Neuronal stem cell (in vitro differentiated cells): ENCODE measurements at regions not wholly inside any gene's neighbourhood (a gene's known extent, or its start where the extent isn't known, plus 50 kb on each side); places are given as distances from the start of the nearest gene placed in this dataset.

Experiments
- DNase-seq: peaks from one replicate; pipeline ENCODE4 v3.0.0-alpha.2; 2013; ENCODE audit warnings: low spot score
- H2AFZ ChIP-seq: one replicate; pipeline ENCODE4 v1.6.1; 2013; ENCODE audit warnings: mild to moderate bottlenecking, low read length, inconsistent platforms
- H2AK5ac ChIP-seq: 2 replicates; pipeline ENCODE4 v1.6.1; 2013; ENCODE audit warnings: low read depth, mild to moderate bottlenecking, inconsistent platforms, low read length, moderate library complexity, mixed read lengths
- H2BK120ac ChIP-seq: 2 replicates; pipeline ENCODE4 v1.6.1; 2013; ENCODE audit warnings: low read depth, mild to moderate bottlenecking, inconsistent platforms, low read length, moderate library complexity, mixed read lengths
- H2BK12ac ChIP-seq: one replicate; pipeline ENCODE4 v1.6.1; 2013; ENCODE audit warnings: low read length, inconsistent platforms
- H2BK15ac ChIP-seq: 2 replicates; pipeline ENCODE4 v1.6.1; 2013; ENCODE audit warnings: mild to moderate bottlenecking, low read length, inconsistent platforms, mixed read lengths
- H2BK5ac ChIP-seq: one replicate; pipeline ENCODE4 v1.6.1; 2013; ENCODE audit warnings: inconsistent platforms, mild to moderate bottlenecking, low read length, moderate library complexity
- H3K14ac ChIP-seq: one replicate; pipeline ENCODE4 v1.6.1; 2013; ENCODE audit warnings: low read length, inconsistent platforms
- H3K18ac ChIP-seq: 2 replicates; pipeline ENCODE4 v1.6.1; 2013; ENCODE audit warnings: low read length, inconsistent platforms
- H3K23ac ChIP-seq: 2 replicates; pipeline ENCODE4 v1.6.1; 2013; ENCODE audit warnings: low read depth, mild to moderate bottlenecking, mixed read lengths, low read length, inconsistent platforms; ENCODE audit not compliant: poor library complexity
- H3K27ac ChIP-seq: replicated peaks from 3 replicates; pipeline ENCODE4 v1.5.1; 2013; ENCODE audit warnings: low read length, inconsistent platforms
- H3K27me3 ChIP-seq, 3 experiments: 2 replicates each; pipeline ENCODE4 v1.6.1; 2013; ENCODE audit warnings: low read length in 3 of 3, mild to moderate bottlenecking in 2 of 3, inconsistent platforms in 1 of 3, low read depth in 1 of 3, mixed read lengths in 1 of 3, moderate library complexity in 1 of 3; ENCODE audit not compliant: control insufficient read depth in 3 of 3, insufficient read depth in 3 of 3
- H3K36me3 ChIP-seq, 2 donors: replicated peaks in 1 of 2; 2 replicates each; pipeline ENCODE4 v1.6.1; 2013; ENCODE audit warnings: low read length in 2 of 2; ENCODE audit not compliant: control insufficient read depth in 2 of 2, insufficient read depth in 2 of 2
- H3K4ac ChIP-seq: 2 replicates; pipeline ENCODE4 v1.6.1; 2013; ENCODE audit warnings: inconsistent platforms, mild to moderate bottlenecking, low read length, moderate library complexity
- H3K4me1 ChIP-seq, 2 donors: 1 replicate in 1 of 2; 2 replicates in 1 of 2; pipeline ENCODE4 v1.6.1; 2013; ENCODE audit warnings: low read length in 2 of 2, low read depth in 1 of 2; ENCODE audit not compliant: control insufficient read depth in 2 of 2, insufficient read depth in 1 of 2
- H3K4me2 ChIP-seq: one replicate; pipeline ENCODE4 v1.6.1; 2013; ENCODE audit warnings: mild to moderate bottlenecking, low read length, inconsistent platforms; ENCODE audit not compliant: insufficient read depth, poor library complexity, severe bottlenecking
- H3K4me3 ChIP-seq, 2 donors: 2 replicates each; pipeline ENCODE4 v1.5.1; 2013; ENCODE audit warnings: low read length in 2 of 2, mild to moderate bottlenecking in 2 of 2, inconsistent platforms in 1 of 2, moderate library complexity in 1 of 2
- H3K79me1 ChIP-seq: one replicate; pipeline ENCODE4 v1.6.1; 2013; ENCODE audit warnings: low read depth, mild to moderate bottlenecking, inconsistent platforms, low read length, moderate library complexity
- H3K9ac ChIP-seq: one replicate; pipeline ENCODE4 v1.6.1; 2013; ENCODE audit warnings: mild to moderate bottlenecking, low read depth, low read length, inconsistent platforms; ENCODE audit not compliant: poor library complexity
- H3K9me3 ChIP-seq, 2 donors: replicated peaks in 1 of 2; 2 replicates each; pipeline versions ENCODE3 to v1.6.1; 2013; ENCODE audit warnings: low read length in 2 of 2, mild to moderate bottlenecking in 2 of 2, inconsistent platforms in 1 of 2, low read depth in 1 of 2, mixed read lengths in 1 of 2, moderate library complexity in 1 of 2; ENCODE audit not compliant: control insufficient read depth in 2 of 2, insufficient read depth in 1 of 2
- H4K8ac ChIP-seq: one replicate; pipeline ENCODE4 v1.6.1; 2013; ENCODE audit warnings: low read depth, mild to moderate bottlenecking, inconsistent platforms, low read length, moderate library complexity
- H4K91ac ChIP-seq: one replicate; pipeline ENCODE4 v1.6.1; 2013; ENCODE audit warnings: low read length, low read depth, mild to moderate bottlenecking, inconsistent platforms; ENCODE audit not compliant: poor library complexity
- WGBS, 2 donors: extraction: QIAGEN DNeasy Blood & Tissue Kit; methylation state at CpG; one replicate each; pipeline ENCODE4 v1.1.7; 2013; ENCODE audit warnings: missing lambda C conversion rate in 2 of 2, mixed read lengths in 1 of 2; ENCODE audit not compliant: insufficient read length in 2 of 2, insufficient replicate concordance in 1 of 2; ENCODE audit errors: extremely low coverage in 2 of 2; 5-methylcytosine and 5-hydroxymethylcytosine counted together

DNA sequence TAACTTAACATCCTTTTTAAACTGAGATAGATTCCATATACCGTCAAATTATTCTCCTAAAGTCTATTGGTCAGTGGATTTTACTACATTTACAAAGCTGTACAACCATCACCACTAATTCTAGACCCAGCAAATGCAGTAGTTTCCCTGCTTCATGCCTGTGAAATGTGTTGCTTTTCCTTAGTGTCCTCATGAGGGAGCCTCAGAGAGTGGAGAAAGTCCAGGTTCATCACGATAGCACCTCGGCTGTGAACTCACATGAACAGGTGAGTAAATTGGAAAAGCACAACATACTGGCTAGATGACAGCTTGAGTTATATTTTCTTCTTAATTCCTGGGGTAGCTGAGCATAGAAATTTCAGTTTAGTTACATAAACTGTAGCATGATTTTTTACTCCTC is 653.7 kb downstream of the MTRR start:
- no peak for DNase-seq

GRCh38 chr5:8523501-8523900 is 654.6 kb downstream of the MTRR start:
- Histone ChIP-seq H2BK15ac (no peak overlapping the region), H3K9me3 (no peaks in the 10 kb centered on the region), H2BK12ac (no peak overlapping the region), H3K14ac (no peak overlapping the region), H3K4me1 (peaks cover 0 to 2% of the 10 kb centered on the region in 2 donors), H2AFZ (no peak overlapping the region), H3K4ac (no peak overlapping the region), H3K27me3 (no peaks in the 10 kb centered on the region), H3K9ac (no peak overlapping the region), H3K4me3 (no peak overlapping the region), H3K36me3 (no peaks in the 10 kb centered on the region), H2BK120ac (no peak overlapping the region), H3K4me2 (no peak overlapping the region), H2AK5ac (no peak overlapping the region), H4K8ac (no peak overlapping the region), H2BK5ac (no peak overlapping the region), H3K18ac (no peak overlapping the region), H3K23ac (no peak overlapping the region), H3K27ac (no peak overlapping the region), H4K91ac (no peak overlapping the region), H3K79me1 (no peaks in the 10 kb centered on the region)
- no peak for DNase-seq
- no CpG with 5 or more reads among the region's 3 CpGs for WGBS, 2 donors

More for the DNA sequence above, 653.7 kb downstream of the MTRR start:
- Histone ChIP-seq H2BK120ac (no peak overlapping the region), H3K9me3 (no peaks in the 10 kb centered on the region), H3K79me1 (no peaks in the 10 kb centered on the region), H2BK12ac (no peak overlapping the region), H3K4me3 (no peak overlapping the region), H3K27ac (no peak overlapping the region), H3K14ac (no peak overlapping the region), H3K4me2 (no peak overlapping the region), H3K4ac (no peak overlapping the region), H2AK5ac (no peak overlapping the region), H2BK5ac (no peak overlapping the region), H4K8ac (no peak overlapping the region), H2BK15ac (no peak overlapping the region), H3K4me1 (peaks cover 0 to 2% of the 10 kb centered on the region in 2 donors), H3K9ac (no peak overlapping the region), H3K23ac (no peak overlapping the region), H4K91ac (no peak overlapping the region), H3K36me3 (no peaks in the 10 kb centered on the region), H3K27me3 (no peaks in the 10 kb centered on the region), H3K18ac (no peak overlapping the region), H2AFZ (no peak overlapping the region)
- no CpG with 5 or more reads among the region's 3 CpGs for WGBS, 2 donors

- Histone ChIP-seq H3K36me3 (no peaks in the 10 kb centered on the region), H2BK15ac (no peak overlapping the region), H4K91ac (no peak overlapping the region), H3K79me1 (no peaks in the 10 kb centered on the region), H3K14ac (no peak overlapping the region), H3K18ac (no peak overlapping the region), H2BK12ac (no peak overlapping the region), H2BK5ac (no peak overlapping the region), H2BK120ac (no peak overlapping the region), H3K27me3 (no peaks in the 10 kb centered on the region), H2AFZ (no peak overlapping the region), H2AK5ac (no peak overlapping the region), H3K9ac (no peak overlapping the region), H4K8ac (no peak overlapping the region), H3K9me3 (no peaks in the 10 kb centered on the region), H3K4me3 (no peak overlapping the region), H3K4me1 (peaks cover 0 to 2% of the 10 kb centered on the region in 2 donors), H3K23ac (no peak overlapping the region), H3K4ac (no peak overlapping the region), H3K27ac (no peak overlapping the region), H3K4me2 (no peak overlapping the region)
- no peak for DNase-seq
- WGBS, 2 donors, result no CpG with 5 or more reads among the region's 2 CpGs
Observed at GRCh38 chr5:8525819-8526218, 656.9 kb downstream of the MTRR start.

DNA sequence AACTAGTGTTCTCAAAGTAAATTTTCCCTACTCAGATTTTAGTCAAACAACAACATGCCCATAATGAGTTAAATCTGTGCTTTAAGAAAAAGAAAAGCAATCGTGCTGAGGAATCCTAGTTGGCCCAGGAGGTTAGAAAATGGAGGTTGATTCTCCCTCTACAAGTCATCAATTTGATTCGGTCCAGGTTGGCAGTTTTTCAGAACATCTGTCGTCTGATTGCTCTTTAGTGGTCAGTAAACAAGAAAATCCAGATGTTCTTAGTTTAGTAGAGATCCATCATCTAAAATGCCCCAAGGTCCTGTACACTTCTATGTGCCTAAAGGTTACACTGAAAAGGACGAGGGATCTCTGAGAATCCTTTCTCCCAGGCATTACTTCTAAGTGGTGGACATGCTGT is 659.2 kb downstream of the MTRR start:
- Histone ChIP-seq H4K8ac (no peak overlapping the region), H2AFZ (no peak overlapping the region), H3K4me3 (no peak overlapping the region), H3K9ac (no peak overlapping the region), H3K27ac (no peak overlapping the region), H4K91ac (no peak overlapping the region), H3K4me1 (no peaks in the 10 kb centered on the region), H3K4me2 (no peak overlapping the region), H2BK120ac (no peak overlapping the region), H2BK12ac (no peak overlapping the region), H2AK5ac (no peak overlapping the region), H3K18ac (no peak overlapping the region), H3K36me3 (no peaks in the 10 kb centered on the region), H3K9me3 (no peaks in the 10 kb centered on the region), H3K27me3 (peaks cover 0 to 3% (median 0%) of the 10 kb centered on the region in 3 experiments), H3K14ac (no peak overlapping the region), H2BK5ac (no peak overlapping the region), H3K23ac (no peak overlapping the region), H2BK15ac (no peak overlapping the region), H3K4ac (no peak overlapping the region), H3K79me1 (no peaks in the 10 kb centered on the region)
- DNase-seq, result no peak
- WGBS, 2 donors, result no CpG with 5 or more reads among the region's 4 CpGs
